GM12878 (cell line): ENCODE measurements at regions not wholly inside any gene's neighbourhood (a gene's known extent, or its start where the extent isn't known, plus 50 kb on each side); places are given as distances from the start of the nearest gene placed in this dataset.

Source experiments
- ATAC-seq: fragments of 200-7000 bp; cut with Tn5 transposase; 3 replicates; pipeline ENCODE4 v1.9.1; 2020; ENCODE audit warnings: mild to moderate bottlenecking, moderate library complexity
- BruUV-seq: library from RNA; stranded (reverse); fragments of 400-500 nt; replicated peaks from 2 replicates; lab custom pipeline; 2021; lab: Mats Ljungman, UMichigan
- CTCF ChIA-PET: fragments of 300-600 bp; sonication (Branson Sonifier 250); formaldehyde crosslinking; extraction: SDS; loops from one replicate; lab custom pipeline; 2021; ENCODE audit warnings: inconsistent platforms; lab: Yijun Ruan, JAX
- POLR2A ChIA-PET: fragments of 350-600 bp; formaldehyde crosslinking; extraction: SDS; loops from one replicate; lab custom pipeline; 2021; ENCODE audit warnings: inconsistent platforms; lab: Charles Lee
- RAD21 ChIA-PET: fragments of 300-600 bp; sonication (Branson Sonifier 250); formaldehyde crosslinking; loops from one replicate; lab custom pipeline; 2023; ENCODE audit warnings: antibody characterized with exemption; ENCODE audit not compliant: unreplicated experiment; lab: Charles Lee
- SMC1A ChIA-PET: fragments of 300-600 bp; sonication (Branson Sonifier 250); formaldehyde crosslinking; loops from one replicate; lab custom pipeline; 2023; ENCODE audit not compliant: unreplicated experiment, uncharacterized antibody; lab: Charles Lee
- DNase-seq: peaks from one replicate; pipeline ENCODE4 v3.0.0-alpha.2; 2011; ENCODE audit warnings: low read depth, low spot score
- FAIRE-seq: peaks from 3 replicates; lab custom pipeline; 2011; peaks lifted over from hg19 to GRCh38; lab: Jason Lieb, UNC
- H2AFZ ChIP-seq: 2 replicates; pipeline ENCODE4 v1.6.0; 2011; ENCODE audit warnings: low read depth, low read length, control low read depth; ENCODE audit not compliant: control insufficient read depth
- H3K27ac ChIP-seq: 2 replicates; pipeline ENCODE4 v1.5.1; 2011; ENCODE audit warnings: control low read depth; ENCODE audit not compliant: control insufficient read depth, insufficient read depth
- H3K27me3 ChIP-seq, 2 experiments: replicated peaks in 1 of 2; 2 replicates each; pipeline versions ENCODE4 v1.6.0 to v1.6.1; 2011; ENCODE audit warnings: low read length in 1 of 2; ENCODE audit not compliant: control insufficient read depth in 2 of 2, insufficient read depth in 2 of 2
- H3K36me3 ChIP-seq, 2 experiments: 2 replicates each; pipeline ENCODE4 v1.5.1; 2011; ENCODE audit warnings: low read length in 1 of 2; ENCODE audit not compliant: control insufficient read depth in 2 of 2, insufficient read depth in 2 of 2
- H3K4me1 ChIP-seq: 2 replicates; pipeline ENCODE4 v1.6.1; 2011; ENCODE audit warnings: mild to moderate bottlenecking, low read length, moderate library complexity, mixed read lengths; ENCODE audit not compliant: control insufficient read depth, insufficient read depth
- H3K4me2 ChIP-seq: 2 replicates; pipeline ENCODE4 v1.6.0; 2011; ENCODE audit warnings: control low read depth; ENCODE audit not compliant: control insufficient read depth, insufficient read depth
- H3K4me3 ChIP-seq: fragments of 200-600 bp; sonication (generic); 2 replicates; pipeline ENCODE4 v1.5.1; 2016
- H3K79me2 ChIP-seq: 2 replicates; pipeline ENCODE4 v1.6.0; 2011; ENCODE audit warnings: low read length; ENCODE audit not compliant: control insufficient read depth, insufficient read depth
- H3K9ac ChIP-seq: 2 replicates; pipeline ENCODE4 v1.8.0; 2011; ENCODE audit warnings: low read length, control low read depth, mixed read lengths; ENCODE audit not compliant: control insufficient read depth, insufficient read depth
- H3K9me3 ChIP-seq: replicated peaks from 3 replicates; pipeline ENCODE4 v1.5.1; 2011; ENCODE audit warnings: mild to moderate bottlenecking, low read length; ENCODE audit not compliant: control insufficient read depth, insufficient read depth
- H4K20me1 ChIP-seq: 2 replicates; pipeline ENCODE4 v1.6.0; 2011; ENCODE audit not compliant: control insufficient read depth, insufficient read depth
- BCL11A ChIP-seq: IDR thresholded peaks from 2 replicates; pipeline ENCODE4 v1.6.1; 2011; ENCODE audit warnings: low read depth, low read length
- BRCA1 ChIP-seq: IDR thresholded peaks from 2 replicates; pipeline ENCODE4 v1.6.1; 2011; ENCODE audit warnings: low read depth, low read length, improper control_type of control experiment
- DPF2 ChIP-seq: fragments of 450-650 bp; IDR thresholded peaks from 2 replicates; pipeline ENCODE4 v1.6.1; 2017; ENCODE audit warnings: mild to moderate bottlenecking
- JUND ChIP-seq: IDR thresholded peaks from 2 replicates; pipeline ENCODE4 v1.6.1; 2012; ENCODE audit warnings: low read depth, mild to moderate bottlenecking, low read length, improper control_type of control experiment, moderate library complexity
- KDM1A ChIP-seq: fragments of 200-600 bp; sonication (generic); IDR thresholded peaks from 2 replicates; pipeline ENCODE4 v1.6.1; 2016; ENCODE audit warnings: borderline replicate concordance
- KLF5 ChIP-seq: fragments of 450-650 bp; IDR thresholded peaks from 2 replicates; pipeline ENCODE4 v1.6.1; 2014; ENCODE audit warnings: mild to moderate bottlenecking; ENCODE audit not compliant: partially characterized antibody
- MEF2B ChIP-seq: fragments of 450-650 bp; IDR thresholded peaks from 2 replicates; pipeline ENCODE4 v1.6.1; 2018; ENCODE audit warnings: mild to moderate bottlenecking, moderate library complexity; ENCODE audit not compliant: partially characterized antibody, poor library complexity, severe bottlenecking
- NFYB ChIP-seq: IDR thresholded peaks from 2 replicates; pipeline ENCODE4 v1.6.1; 2011; ENCODE audit warnings: low read depth, mild to moderate bottlenecking, low read length, improper control_type of control experiment, moderate library complexity; ENCODE audit not compliant: insufficient read depth
- POLR2AphosphoS5 ChIP-seq: IDR thresholded peaks from 2 replicates; pipeline ENCODE4 v1.6.1; 2011; ENCODE audit warnings: mild to moderate bottlenecking, low read length, inconsistent platforms
- RB1 ChIP-seq: fragments of 450-650 bp; formaldehyde crosslinking; IDR thresholded peaks from 2 replicates; pipeline ENCODE4 v1.6.1; 2017; ENCODE audit warnings: mild to moderate bottlenecking, borderline replicate concordance
- SIX5 ChIP-seq: IDR thresholded peaks from 2 replicates; pipeline ENCODE4 v1.6.1; 2011; ENCODE audit warnings: mild to moderate bottlenecking, low read depth, low read length, moderate library complexity; ENCODE audit not compliant: severe bottlenecking
- SMARCA5 ChIP-seq: fragments of 450-650 bp; IDR thresholded peaks from 2 replicates; pipeline ENCODE4 v1.6.1; 2017; ENCODE audit warnings: mild to moderate bottlenecking
- SP1 ChIP-seq: IDR thresholded peaks from one replicate; pipeline ENCODE4 v1.6.1; 2011; ENCODE audit warnings: low read depth, low read length
- STAT3 ChIP-seq: IDR thresholded peaks from 2 replicates; pipeline ENCODE4 v1.6.1; 2011; ENCODE audit warnings: low read depth, low read length, improper control_type of control experiment
- YY1 ChIP-seq: IDR thresholded peaks from 2 replicates; pipeline ENCODE4 v1.6.1; 2011; ENCODE audit warnings: low read depth, mild to moderate bottlenecking, low read length
- ZNF384 ChIP-seq: IDR thresholded peaks from 2 replicates; pipeline ENCODE4 v1.6.1; 2012; ENCODE audit warnings: low read depth, mild to moderate bottlenecking, low read length, improper control_type of control experiment, borderline replicate concordance
- ZSCAN29 ChIP-seq: fragments of 450-650 bp; IDR thresholded peaks from 2 replicates; pipeline ENCODE4 v1.6.1; 2017; ENCODE audit warnings: mild to moderate bottlenecking, moderate library complexity
- ZZZ3 ChIP-seq: IDR thresholded peaks from 2 replicates; pipeline ENCODE4 v1.6.1; 2011; ENCODE audit warnings: low read depth; ENCODE audit not compliant: control insufficient read depth, insufficient read length
- WGBS: methylation state at CpG from one replicate; pipeline ENCODE4 v1.1.6; 2016; ENCODE audit warnings: low lambda C conversion rate; ENCODE audit not compliant: insufficient replicate concordance, insufficient coverage; ENCODE audit errors: missing lambda C conversion rate; 5-methylcytosine and 5-hydroxymethylcytosine counted together
- in situ Hi-C: fragments of 300-500 bp; cut with MboI; formaldehyde crosslinking; loops from 9 replicates; pipeline ENCODE4 v1.14.3; 2018; ENCODE audit warnings: mixed read lengths
- intact Hi-C: fragments of 100-400 bp; cut with micrococcal nuclease; formaldehyde crosslinking; loops from one replicate; pipeline ENCODE4 v1.14.2; 2022; ENCODE audit not compliant: unreplicated experiment
- TF ChIP-seq, protein P1 (sequence below): fragments of 150-350 bp; IDR thresholded peaks from 2 replicates; pipeline ENCODE4 v1.6.1; 2014; ENCODE audit warnings: mild to moderate bottlenecking, low read depth, low read length
- TF ChIP-seq, protein P2 (sequence below): fragments of 450-650 bp; IDR thresholded peaks from 2 replicates; pipeline ENCODE4 v1.6.1; 2017; ENCODE audit warnings: mild to moderate bottlenecking, moderate library complexity

DNA sequence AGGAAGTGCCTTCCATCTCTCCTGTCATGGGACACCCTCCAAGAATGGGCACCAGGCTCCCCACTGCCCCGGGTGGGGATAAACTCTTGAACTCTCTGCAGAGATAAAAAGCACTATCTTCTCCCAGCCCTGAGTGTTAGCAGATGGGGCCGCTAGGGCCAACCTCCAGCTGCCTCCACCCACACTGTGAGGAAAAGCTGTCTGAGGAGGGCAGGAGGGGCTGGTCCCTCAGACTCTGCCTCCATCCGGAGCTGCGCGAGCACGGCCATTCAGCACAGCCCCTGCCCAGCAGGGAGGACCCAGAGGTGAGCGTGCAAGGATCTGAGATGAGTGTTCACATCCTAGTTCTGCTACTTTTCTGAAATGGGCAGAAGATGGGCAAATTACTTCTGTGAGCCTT, 51.8 kb upstream of the TRABD2B start (continued):
- TF ChIP-seq, protein P1, sequence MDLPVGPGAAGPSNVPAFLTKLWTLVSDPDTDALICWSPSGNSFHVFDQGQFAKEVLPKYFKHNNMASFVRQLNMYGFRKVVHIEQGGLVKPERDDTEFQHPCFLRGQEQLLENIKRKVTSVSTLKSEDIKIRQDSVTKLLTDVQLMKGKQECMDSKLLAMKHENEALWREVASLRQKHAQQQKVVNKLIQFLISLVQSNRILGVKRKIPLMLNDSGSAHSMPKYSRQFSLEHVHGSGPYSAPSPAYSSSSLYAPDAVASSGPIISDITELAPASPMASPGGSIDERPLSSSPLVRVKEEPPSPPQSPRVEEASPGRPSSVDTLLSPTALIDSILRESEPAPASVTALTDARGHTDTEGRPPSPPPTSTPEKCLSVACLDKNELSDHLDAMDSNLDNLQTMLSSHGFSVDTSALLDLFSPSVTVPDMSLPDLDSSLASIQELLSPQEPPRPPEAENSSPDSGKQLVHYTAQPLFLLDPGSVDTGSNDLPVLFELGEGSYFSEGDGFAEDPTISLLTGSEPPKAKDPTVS, result no peak
- TF ChIP-seq KDM1A, result no peak
- TF ChIP-seq SP1, result no peak
- TF ChIP-seq, protein P2, sequence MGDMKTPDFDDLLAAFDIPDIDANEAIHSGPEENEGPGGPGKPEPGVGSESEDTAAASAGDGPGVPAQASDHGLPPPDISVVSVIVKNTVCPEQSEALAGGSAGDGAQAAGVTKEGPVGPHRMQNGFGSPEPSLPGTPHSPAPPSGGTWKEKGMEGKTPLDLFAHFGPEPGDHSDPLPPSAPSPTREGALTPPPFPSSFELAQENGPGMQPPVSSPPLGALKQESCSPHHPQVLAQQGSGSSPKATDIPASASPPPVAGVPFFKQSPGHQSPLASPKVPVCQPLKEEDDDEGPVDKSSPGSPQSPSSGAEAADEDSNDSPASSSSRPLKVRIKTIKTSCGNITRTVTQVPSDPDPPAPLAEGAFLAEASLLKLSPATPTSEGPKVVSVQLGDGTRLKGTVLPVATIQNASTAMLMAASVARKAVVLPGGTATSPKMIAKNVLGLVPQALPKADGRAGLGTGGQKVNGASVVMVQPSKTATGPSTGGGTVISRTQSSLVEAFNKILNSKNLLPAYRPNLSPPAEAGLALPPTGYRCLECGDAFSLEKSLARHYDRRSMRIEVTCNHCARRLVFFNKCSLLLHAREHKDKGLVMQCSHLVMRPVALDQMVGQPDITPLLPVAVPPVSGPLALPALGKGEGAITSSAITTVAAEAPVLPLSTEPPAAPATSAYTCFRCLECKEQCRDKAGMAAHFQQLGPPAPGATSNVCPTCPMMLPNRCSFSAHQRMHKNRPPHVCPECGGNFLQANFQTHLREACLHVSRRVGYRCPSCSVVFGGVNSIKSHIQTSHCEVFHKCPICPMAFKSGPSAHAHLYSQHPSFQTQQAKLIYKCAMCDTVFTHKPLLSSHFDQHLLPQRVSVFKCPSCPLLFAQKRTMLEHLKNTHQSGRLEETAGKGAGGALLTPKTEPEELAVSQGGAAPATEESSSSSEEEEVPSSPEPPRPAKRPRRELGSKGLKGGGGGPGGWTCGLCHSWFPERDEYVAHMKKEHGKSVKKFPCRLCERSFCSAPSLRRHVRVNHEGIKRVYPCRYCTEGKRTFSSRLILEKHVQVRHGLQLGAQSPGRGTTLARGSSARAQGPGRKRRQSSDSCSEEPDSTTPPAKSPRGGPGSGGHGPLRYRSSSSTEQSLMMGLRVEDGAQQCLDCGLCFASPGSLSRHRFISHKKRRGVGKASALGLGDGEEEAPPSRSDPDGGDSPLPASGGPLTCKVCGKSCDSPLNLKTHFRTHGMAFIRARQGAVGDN, result no peak
- TF ChIP-seq JUND, result no peak
- no peak for TF ChIP-seq NFYB

DNA sequence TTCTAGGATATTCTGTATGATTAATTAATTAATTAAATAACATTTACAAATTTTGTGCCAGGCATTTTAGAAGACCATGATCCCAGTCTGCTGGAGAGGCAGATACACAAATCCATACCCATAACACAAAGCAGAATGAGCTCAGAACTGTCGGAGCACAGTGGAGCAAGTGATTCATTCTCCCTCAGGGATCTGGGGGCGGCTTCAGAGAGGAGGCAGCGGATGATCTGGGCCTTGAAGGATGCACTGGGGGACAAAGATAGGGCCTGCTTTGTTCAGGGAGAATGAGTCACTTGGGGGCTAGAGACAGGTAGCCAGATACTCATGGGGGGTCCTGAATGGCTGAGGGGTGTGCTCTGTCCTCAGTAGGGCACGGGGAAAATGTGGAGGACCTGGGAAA, 50.9 kb upstream of the TRABD2B start:
- no peak for FAIRE-seq
- ATAC-seq, result no peak

More for the DNA sequence above, 50.9 kb upstream of the TRABD2B start:
- no peaks in the 10 kb centered on the region for H4K20me1 ChIP-seq
- H3K4me3 ChIP-seq, result no peak overlapping the region
- CTCF ChIA-PET, result no interaction called here
- RAD21 ChIA-PET, result no interaction called here
- intact Hi-C loops, result no loop called here
- 13% methylated on average over 4 of the region's 4 CpGs for WGBS
- DNase-seq, result no peak
- in situ Hi-C loops, result no loop called here
- no peak overlapping the region for H3K27ac ChIP-seq
- H3K4me2 ChIP-seq, result no peak overlapping the region
- H3K27me3 ChIP-seq, result peaks cover 2 to 4% of the 10 kb centered on the region in 2 experiments
- H3K9ac ChIP-seq, result no peak overlapping the region
- H3K9me3 ChIP-seq, result no peaks in the 10 kb centered on the region
- no peaks in the 10 kb centered on the region for H3K36me3 ChIP-seq
- POLR2A ChIA-PET, result no interaction called here
- TF ChIP-seq DPF2, result no peak
- no peak for TF ChIP-seq SIX5
- TF ChIP-seq POLR2AphosphoS5, result no peak
- no peak for TF ChIP-seq ZZZ3
- TF ChIP-seq ZSCAN29, result no peak
- TF ChIP-seq KLF5, result no peak
- TF ChIP-seq BRCA1, result no peak
- TF ChIP-seq RB1, result no peak
- TF ChIP-seq BCL11A, result no peak
- no peak for TF ChIP-seq YY1
- no peak for TF ChIP-seq MEF2B
- TF ChIP-seq ZNF384, result no peak
- TF ChIP-seq STAT3, result no peak
- no peak for TF ChIP-seq SMARCA5
- H3K4me1 ChIP-seq, result no peaks in the 10 kb centered on the region
- BruUV-seq, result no TSS peak
- SMC1A ChIA-PET, result no interaction called here
- H2AFZ ChIP-seq, result no peak overlapping the region
- H3K79me2 ChIP-seq, result no peaks in the 10 kb centered on the region
